ENCODE measurements at regions not wholly inside any gene's neighbourhood (a gene's known extent, or its start where the extent isn't known, plus 50 kb on each side); places are given as distances from the start of the nearest gene placed in this dataset.
"Not testable (repeated sequence)": the region's sequence is repeated elsewhere in the genome, so short reads cannot be mapped to it uniquely, and the experiment has no call there.

DNA sequence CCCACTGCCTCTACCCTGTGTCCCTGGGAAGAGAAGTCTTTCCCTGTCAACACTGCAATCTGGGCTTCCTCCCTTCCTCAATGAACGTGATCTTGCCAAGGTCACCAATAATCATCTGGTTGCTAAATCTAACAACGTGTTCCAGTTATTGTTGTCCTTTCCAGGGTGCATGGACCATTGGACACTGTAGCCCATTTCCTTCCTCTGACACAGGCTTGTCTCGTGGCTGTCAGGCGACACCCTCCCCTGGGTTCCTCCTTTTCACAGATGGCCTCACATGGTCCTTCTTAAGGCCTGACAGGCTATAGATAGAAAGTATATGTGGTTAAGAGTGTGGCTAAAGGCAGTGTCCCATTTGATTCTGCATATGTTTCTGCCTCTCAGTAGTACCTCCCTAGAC lies 67.7 kb upstream of the STARD13 start:
- no peak overlapping the region for H3K4me3 ChIP-seq
- peak overlapping the region; percentile 72 for H3K27ac ChIP-seq (replicated peaks)
- no peak for TF ChIP-seq CTCF (IDR thresholded peaks at IDR 0.05; ENCODE audit: borderline replicate concordance)
- no peaks in the 10 kb centered on the region for H3K36me3 ChIP-seq
- H3K27me3 ChIP-seq (ENCODE audit: low read depth): no peaks in the 10 kb centered on the region
- peaks cover 67% of the 10 kb centered on the region for H3K4me1 ChIP-seq
- intact Hi-C loops (cut with micrococcal nuclease): no loop called here
- DNase-seq: peak; percentile 47
- H3K9me3 ChIP-seq (replicated peaks): no peaks in the 10 kb centered on the region

GRCh38 chr13:33353646-33354045 lies 68.1 kb upstream of the STARD13 start:
- Histone ChIP-seq H3K27me3 (ENCODE audit: low read depth) (no peaks in the 10 kb centered on the region), H3K9me3 (replicated peaks) (no peaks in the 10 kb centered on the region), H3K4me1 (peaks cover 63% of the 10 kb centered on the region), H3K36me3 (no peaks in the 10 kb centered on the region), H3K4me3 (no peak overlapping the region), H3K27ac (replicated peaks) (peak overlapping the region; percentile 72)
- TF ChIP-seq CTCF (IDR thresholded peaks at IDR 0.05; ENCODE audit: borderline replicate concordance): no peak
- intact Hi-C loops (cut with micrococcal nuclease): no loop called here
- DNase-seq: no peak

GRCh38 chr13:33355201-33355895 lies 69.8 kb upstream of the STARD13 start:
- intact Hi-C loops (cut with micrococcal nuclease): no loop called here
- no peak overlapping the region for H3K4me3 ChIP-seq

DNA sequence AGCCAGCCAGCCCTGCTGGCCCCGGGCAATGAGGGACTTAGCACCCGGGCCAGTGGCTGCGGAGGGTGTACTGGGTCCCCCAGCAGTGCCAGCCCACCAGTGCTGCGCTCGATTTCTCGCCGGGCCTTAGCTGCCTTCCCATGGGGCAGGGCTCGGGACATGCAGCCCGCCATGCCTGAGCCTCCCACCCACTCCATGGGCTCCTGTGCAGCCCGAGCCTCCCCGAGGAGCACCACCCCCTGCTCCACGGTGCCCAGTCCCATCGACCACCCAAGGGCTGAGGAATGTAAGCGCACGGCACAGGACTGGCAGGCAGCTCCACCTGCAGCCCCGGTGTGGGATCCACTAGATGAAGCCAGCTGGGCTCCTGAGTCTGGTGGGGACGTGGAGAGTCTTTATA lies 72.5 kb upstream of the STARD13 start:
- DNase-seq; H3K27ac ChIP-seq (replicated peaks); H3K36me3 ChIP-seq; H3K9me3 ChIP-seq (replicated peaks); intact Hi-C loops (cut with micrococcal nuclease); H3K27me3 ChIP-seq (ENCODE audit: low read depth); H3K4me3 ChIP-seq: not testable (repeated sequence)
- peaks cover 18% of the 10 kb centered on the region for H3K4me1 ChIP-seq

More at GRCh38 chr13:33355201-33355895, 69.8 kb upstream of the STARD13 start:
- Histone ChIP-seq H3K27ac (replicated peaks) (peak overlapping the region; percentile 35), H3K4me1 (peaks cover 46% of the 10 kb centered on the region), H3K9me3 (replicated peaks) (no peaks in the 10 kb centered on the region), H3K27me3 (ENCODE audit: low read depth) (no peaks in the 10 kb centered on the region), H3K36me3 (no peaks in the 10 kb centered on the region)
- no peak for TF ChIP-seq CTCF (IDR thresholded peaks at IDR 0.05; ENCODE audit: borderline replicate concordance)
- DNase-seq: no peak

DNA sequence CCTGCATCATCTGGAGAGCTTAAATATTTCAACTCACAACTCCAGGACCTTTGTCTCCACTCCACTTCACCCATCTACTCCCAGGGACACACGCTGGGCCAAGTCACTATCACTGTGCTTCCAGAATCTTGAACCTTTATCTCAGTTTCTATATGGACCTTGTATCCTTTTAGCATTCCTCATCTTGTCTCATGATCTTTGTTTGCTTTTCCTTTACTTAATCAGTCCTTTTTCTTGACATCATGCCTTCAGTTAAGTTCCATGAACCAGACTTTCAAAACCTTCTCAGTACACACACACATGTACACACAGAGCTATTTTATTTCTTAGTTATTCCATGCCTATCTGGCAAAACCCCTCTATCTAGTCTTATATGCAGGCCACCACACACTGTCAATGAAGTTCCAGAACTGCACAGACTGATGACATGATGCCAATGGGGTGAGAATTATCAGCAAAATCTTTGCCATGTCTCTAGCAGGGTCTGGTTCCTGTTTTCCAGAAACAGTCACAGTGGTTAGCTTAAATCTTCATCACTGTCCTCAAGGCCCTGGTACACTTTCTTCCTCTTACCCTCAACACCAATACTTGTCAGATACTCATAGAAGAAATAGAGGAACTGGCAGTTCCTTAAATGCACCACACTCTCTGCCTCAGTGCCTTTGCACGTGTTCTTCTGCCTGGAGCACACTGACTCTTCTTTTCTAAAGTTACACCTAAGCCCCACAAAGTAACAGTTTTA lies 77.6 kb upstream of the STARD13 start:
- H3K4me3 ChIP-seq: no peak overlapping the region
- TF ChIP-seq CTCF (IDR thresholded peaks at IDR 0.05; ENCODE audit: borderline replicate concordance): no peak
- H3K9me3 ChIP-seq (replicated peaks): no peaks in the 10 kb centered on the region
- no peaks in the 10 kb centered on the region for H3K36me3 ChIP-seq
- no peak overlapping the region for H3K27ac ChIP-seq (replicated peaks)
- DNase-seq: no peak
- H3K27me3 ChIP-seq (ENCODE audit: low read depth): no peaks in the 10 kb centered on the region
- intact Hi-C loops (cut with micrococcal nuclease): no loop called here
- peaks cover 5% of the 10 kb centered on the region for H3K4me1 ChIP-seq

GRCh38 chr13:33364192-33364591 lies 78.6 kb upstream of the STARD13 start:
- no peak for TF ChIP-seq CTCF (IDR thresholded peaks at IDR 0.05; ENCODE audit: borderline replicate concordance)
- Histone ChIP-seq H3K27me3 (ENCODE audit: low read depth) (no peaks in the 10 kb centered on the region), H3K4me3 (no peak overlapping the region), H3K4me1 (peaks cover 12% of the 10 kb centered on the region), H3K27ac (replicated peaks) (no peak overlapping the region), H3K36me3 (no peaks in the 10 kb centered on the region), H3K9me3 (replicated peaks) (no peaks in the 10 kb centered on the region)
- no peak for DNase-seq
- intact Hi-C loops (cut with micrococcal nuclease): no loop called here
